A549 (cell line): ENCODE measurements at regions not wholly inside any gene's neighbourhood (a gene's known extent, or its start where the extent isn't known, plus 50 kb on each side); places are given as distances from the start of the nearest gene placed in this dataset.

Experiments
- CTCF ChIP-seq: fragments of >200 bp; sonication (Bioruptor Twin); formaldehyde crosslinking; IDR thresholded peaks from 3 replicates; pipeline ENCODE4 v1.5.1; 2016
- EP300 ChIP-seq, 2 experiments: fragments of >200 bp; sonication (Bioruptor Twin); formaldehyde crosslinking; IDR thresholded peaks; 2 replicates in 1 of 2; 3 replicates in 1 of 2; pipeline ENCODE4 v1.6.1; 2016 to 2017
- HES2 ChIP-seq: fragments of >200 bp; sonication (Bioruptor Twin); formaldehyde crosslinking; IDR thresholded peaks from 2 replicates; pipeline ENCODE4 v1.6.1; 2016
- MAFK ChIP-seq: fragments of 450-650 bp; IDR thresholded peaks from 2 replicates; pipeline ENCODE4 v1.6.1; 2014; ENCODE audit not compliant: partially characterized antibody
- POLR2A ChIP-seq: IDR thresholded peaks from 2 replicates; pipeline ENCODE4 v1.6.1; 2012; ENCODE audit warnings: mild to moderate bottlenecking, low read length
- RCOR1 ChIP-seq: fragments of 150-350 bp; IDR thresholded peaks from 2 replicates; pipeline ENCODE4 v1.6.1; 2014; ENCODE audit warnings: antibody characterized with exemption, low read length, low read depth
- TF ChIP-seq, protein P1 (sequence below): IDR thresholded peaks from 2 replicates; pipeline ENCODE4 v1.6.1; 2012

DNA sequence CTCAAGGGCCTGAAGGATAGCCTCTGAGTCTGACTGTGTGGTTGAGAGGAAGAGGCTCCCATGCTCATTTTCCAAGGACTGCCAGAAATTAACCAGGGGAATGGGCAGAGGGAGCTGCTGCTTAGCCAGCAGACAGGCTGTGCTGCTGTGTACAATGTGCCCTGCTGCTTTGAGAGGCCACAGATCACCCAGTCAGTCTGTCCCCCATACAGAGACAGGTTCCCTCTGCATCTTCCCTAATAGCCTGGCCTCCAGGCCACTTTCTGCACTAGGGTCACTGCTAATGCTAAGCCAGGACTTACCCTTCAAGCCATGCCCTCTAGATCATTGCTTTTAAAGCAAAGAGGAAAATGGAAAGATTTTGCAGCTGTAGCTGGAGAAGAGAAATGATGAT is 341.1 kb downstream of the CYRIA start:
- TF ChIP-seq CTCF = no peak
- no peak for TF ChIP-seq POLR2A
- no peak for TF ChIP-seq RCOR1
- no peak for TF ChIP-seq EP300 (IDR thresholded peaks at IDR 0.05)
- TF ChIP-seq MAFK = no peak
- TF ChIP-seq HES2 = no peak
- TF ChIP-seq, protein P1, sequence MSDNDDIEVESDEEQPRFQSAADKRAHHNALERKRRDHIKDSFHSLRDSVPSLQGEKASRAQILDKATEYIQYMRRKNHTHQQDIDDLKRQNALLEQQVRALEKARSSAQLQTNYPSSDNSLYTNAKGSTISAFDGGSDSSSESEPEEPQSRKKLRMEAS = no peak
